GM04504 (cell line): ENCODE measurements at regions not wholly inside any gene's neighbourhood (a gene's known extent, or its start where the extent isn't known, plus 50 kb on each side); places are given as distances from the start of the nearest gene placed in this dataset.
A peak's percentile ranks its signal among the peaks of the same experiment; 100 is the strongest.

Experiments
- DNase-seq: peaks from one replicate; pipeline ENCODE4 v3.0.0-alpha.2; 2012; ENCODE audit warnings: low read depth

DNA sequence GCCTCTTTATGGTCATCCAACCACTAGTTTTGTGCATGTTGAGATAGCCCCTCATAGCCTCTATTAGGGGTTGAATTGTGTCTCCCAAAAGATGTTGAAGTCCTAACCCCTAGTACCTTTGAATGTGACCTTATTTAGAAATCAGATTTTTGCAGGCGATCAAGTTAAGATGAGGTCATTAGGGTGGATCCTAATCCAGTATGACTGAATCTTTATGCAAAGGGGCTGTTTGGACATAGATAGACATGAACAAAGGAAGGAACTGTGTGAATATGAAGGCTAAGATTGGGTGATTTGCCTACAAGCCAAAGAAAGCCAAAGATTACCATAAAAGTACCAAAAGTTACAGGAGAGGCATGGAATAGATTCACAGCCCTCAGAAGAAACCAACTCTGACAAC, 209.6 kb downstream of the NUAK1 start:
- DNase-seq: no peak

- no peak for DNase-seq
Measured at GRCh38 chr12:105930557-105931503, 207.9 kb downstream of the NUAK1 start.

DNA sequence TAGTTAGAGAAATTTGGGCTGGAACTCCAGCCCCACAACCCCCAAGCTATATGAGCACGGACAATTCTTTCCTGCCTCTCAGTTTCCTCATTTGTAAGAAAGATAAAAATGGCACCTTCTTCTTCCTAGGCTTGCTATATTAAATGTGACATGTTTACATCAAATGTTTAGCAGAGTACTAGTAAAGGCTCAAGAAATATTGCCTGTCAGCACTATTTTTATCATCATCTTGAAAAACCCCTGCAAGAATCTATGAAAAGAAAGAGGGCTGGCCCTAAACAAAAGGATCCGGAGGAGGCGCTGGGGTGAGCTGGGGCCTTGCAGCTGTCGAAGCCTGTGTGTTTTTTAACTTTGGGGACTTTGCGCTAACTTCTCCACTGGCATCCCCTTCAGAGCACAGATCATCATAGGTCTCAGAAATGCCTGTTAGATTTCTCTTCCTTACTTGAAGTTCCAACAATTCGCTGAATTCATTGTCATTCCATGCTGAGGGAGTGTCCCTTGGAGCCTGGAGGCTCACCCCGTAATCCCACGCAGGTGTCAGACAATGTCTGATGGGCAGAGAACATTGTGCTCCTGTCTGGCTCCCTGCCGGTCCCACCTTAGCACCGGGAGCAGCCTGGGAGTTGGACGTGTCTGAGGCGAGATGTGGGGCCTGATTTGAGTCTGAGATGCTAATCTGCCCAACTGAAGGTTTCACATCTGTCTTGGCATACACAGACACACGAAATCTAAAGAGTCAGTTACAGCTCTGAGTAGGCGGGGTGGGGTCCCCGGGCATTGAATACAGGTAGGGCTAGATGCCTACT, 206.8 kb downstream of the NUAK1 start:
- no peak for DNase-seq

DNA sequence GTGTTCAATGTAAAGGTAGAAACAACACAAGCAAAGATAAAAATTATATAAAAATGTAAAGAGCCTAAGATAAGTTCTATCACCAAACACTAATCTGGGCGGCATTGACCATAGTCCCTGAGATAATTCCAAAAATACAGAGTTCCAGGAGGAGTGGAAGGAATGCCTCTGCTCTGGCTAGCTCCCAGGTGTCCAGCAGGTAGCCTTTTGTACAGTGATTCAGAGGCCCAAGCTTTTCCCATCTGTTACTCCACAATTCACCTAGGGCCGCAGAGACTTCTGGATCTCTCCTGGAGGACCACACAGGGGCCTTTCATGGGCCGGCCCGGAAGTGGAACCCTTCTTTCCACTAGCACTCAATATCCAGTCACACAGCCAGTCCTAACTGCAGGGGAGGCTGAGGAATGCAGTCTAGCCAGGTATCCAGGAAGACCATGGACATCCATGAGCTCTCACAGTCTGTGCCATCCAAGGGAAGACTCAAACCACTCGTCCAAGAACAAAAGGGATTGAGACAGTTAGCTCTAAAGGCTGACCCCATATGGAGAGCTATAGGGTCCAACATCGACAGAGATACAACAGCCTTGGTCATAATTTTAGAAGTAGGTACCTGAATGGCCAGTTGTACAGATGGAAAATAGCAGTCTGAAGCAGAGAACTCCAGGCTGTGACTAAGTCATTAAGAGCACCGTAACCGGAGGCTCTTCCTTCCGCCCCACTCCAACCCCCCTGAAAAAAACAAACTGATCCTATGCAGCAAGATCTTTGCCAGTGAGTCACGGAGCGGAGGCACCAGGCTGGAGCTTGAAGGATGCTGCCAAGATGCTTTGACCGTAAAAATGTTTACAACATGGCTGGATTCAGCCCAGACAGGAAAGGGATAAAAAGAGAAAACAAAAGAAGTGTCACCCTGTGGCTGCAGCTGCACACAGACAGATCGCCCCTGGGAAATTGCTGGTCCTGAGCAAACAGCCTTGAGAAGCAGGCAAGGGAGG, 204.8 kb downstream of the NUAK1 start:
- peak; percentile 98 for DNase-seq

GRCh38 chr12:105935106-105935505, 203.6 kb downstream of the NUAK1 start:
- no peak for DNase-seq

DNA sequence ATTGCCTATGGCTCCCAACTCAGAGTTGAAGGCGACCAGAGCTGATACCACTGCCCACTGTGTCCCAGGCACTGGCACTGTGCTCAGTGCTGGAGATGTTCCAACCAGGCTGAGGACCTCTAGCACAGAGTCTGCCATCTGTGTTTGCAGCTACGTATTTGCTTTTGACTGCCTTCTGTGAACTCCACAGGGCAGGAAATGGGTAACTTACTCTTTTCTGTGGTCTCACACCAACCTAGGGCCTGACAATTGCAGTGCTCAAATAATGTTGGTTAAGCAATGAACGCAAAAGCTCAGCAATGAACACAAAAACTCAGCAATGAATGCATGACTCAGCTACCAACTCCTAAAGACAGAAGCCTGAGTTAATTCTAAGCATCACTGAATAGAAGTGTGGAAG, 202.8 kb downstream of the NUAK1 start:
- peak; percentile 21 for DNase-seq

DNA sequence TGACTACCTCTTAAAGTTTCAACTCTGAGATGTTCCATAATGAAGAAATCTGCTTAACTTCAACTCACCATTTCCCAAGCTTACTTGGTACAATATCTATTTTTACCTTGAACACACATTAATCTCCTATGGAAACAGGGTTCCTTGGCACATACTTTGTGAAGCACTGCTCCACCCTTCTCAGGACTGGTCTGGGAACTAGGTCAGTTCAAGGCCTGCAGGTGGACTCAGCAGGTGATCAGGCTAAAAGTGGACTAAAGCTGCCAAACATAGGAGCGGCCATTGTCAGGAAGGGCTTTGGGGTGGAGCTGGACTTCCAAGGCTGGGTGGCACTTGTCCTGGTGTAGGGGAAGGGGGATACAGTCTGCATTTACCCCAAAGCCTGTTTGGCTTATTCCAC, 202.3 kb downstream of the NUAK1 start:
- DNase-seq: no peak

- DNase-seq: no peak
Measured at GRCh38 chr12:105937009-105937408, 201.7 kb downstream of the NUAK1 start.

DNA sequence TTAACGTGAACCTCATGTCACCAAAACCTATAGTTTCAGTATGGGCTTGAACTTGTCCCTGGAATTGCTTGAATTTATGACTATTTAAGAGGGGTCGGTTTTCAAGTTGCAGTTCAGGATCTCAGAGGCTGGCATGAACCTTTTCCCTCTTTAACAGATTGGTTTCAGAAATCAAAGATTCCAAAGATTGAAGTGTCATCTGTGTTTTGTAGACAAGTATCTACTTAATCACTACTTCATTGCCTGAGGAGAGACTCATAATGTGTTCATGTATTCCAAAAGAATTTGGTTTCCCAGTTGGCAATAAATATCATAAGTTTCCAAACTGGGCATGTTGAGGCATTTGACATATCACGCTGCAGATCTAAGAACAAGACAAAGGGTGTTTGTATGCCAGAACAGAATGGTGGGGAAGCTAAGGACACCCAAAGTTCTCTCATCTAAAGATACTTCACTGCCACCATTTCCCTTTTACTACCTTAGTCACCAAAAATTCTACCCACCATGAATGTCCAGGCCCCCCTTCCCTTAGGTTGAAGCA, 199.5 kb downstream of the NUAK1 start:
- no peak for DNase-seq

GRCh38 chr12:105942281-105942680, 196.5 kb downstream of the NUAK1 start:
- DNase-seq: no peak

DNA sequence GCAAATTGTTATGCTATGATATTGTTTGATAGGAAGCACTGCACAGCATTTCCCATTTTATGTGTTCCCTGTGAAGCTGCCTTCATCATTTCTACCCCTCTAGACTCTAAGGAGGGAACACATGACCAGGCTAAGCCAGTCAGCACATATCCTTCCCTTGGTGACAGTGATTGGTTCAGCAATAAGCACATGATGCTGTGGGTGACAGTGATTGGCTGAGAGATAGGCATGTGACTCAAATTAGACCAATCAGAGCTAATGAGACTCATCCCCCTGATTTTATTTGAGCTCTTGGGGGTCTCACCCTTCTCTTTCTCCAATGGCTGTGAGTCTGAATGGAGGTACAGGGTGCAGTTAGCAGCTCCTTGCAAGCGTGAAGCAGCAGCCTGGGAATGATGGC, 195.2 kb downstream of the NUAK1 start:
- DNase-seq: no peak

DNA sequence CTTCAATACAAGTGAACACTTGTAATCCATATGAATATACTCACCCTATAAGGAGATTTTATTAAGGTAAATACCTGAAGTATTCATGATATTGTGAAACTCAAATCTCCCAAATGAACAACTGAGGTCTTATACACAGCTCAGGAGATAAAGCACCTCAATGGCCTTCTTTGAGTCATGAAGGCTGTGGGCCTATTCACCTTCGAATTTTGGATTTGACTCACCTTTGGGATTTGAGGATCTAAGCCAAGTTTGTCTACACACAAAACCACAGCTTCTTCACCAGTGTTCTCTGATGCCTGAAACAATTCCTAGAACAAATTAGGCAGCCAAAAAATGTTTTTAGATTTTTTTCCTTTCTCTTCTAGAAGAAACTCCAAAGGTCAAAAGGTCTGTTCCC, 194.1 kb downstream of the NUAK1 start:
- DNase-seq: no peak

DNA sequence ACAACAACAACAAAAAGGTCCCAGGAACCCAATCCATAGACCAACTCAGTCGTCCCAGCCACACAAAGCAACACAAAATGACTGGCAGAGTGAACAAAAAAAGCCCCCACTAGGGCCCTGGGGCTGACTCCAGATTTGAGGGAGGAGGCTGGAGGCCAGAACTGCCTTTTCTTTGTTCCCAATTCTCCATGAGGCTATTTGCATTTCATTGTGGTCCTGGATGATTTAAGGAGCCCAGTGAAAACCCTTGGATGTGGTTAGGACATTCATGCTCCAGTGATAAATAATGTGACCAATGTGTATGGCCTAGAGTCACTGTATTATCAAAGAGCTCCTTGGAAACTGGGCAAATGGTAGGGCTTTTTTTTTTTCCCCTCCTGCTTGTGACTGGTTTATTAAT, 192.9 kb downstream of the NUAK1 start:
- DNase-seq: no peak

- DNase-seq: no peak
Measured at GRCh38 chr12:105946493-105946901, 192.3 kb downstream of the NUAK1 start.

DNA sequence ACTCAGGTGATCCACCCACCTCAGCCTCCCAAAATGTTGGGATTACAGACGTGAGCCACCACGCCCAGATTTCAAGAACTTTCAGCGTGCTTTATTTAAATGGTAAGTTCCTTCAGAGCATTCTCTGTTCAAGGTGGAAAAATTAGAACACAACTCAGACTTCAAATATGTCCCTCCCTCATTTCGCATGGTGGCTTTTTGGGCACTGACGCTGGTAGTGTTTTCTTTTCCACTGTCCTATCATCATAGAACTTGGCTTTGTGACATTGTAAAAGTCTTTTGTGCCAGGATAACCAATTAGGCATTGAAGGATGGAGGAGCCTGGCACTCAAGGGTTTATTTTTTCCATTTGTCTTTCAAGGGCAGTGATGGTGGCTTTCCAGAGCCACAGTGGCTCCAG, 190.8 kb downstream of the NUAK1 start:
- DNase-seq: no peak

DNA sequence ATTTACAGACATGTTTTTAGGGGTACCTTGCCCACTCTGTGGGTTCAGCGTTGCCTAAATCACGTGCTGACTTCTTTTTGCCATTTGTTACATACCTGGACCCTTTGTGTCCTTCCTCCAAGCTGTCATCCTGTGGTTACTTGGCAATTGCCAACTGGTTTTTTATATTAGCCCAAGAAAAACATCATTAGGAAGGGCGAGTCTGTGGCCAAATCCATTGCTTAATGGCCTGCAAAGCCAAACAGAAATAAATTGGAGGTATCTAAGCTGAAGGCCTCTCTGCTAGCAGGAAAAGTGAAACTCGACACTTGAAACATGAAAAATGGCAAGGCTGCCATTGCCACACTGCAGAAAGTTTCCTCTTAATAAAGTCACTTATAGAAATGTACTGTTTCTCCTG, 190.4 kb downstream of the NUAK1 start:
- DNase-seq: peak; percentile 14

- DNase-seq: no peak
Measured at GRCh38 chr12:105949391-105949790, 189.4 kb downstream of the NUAK1 start.

DNA sequence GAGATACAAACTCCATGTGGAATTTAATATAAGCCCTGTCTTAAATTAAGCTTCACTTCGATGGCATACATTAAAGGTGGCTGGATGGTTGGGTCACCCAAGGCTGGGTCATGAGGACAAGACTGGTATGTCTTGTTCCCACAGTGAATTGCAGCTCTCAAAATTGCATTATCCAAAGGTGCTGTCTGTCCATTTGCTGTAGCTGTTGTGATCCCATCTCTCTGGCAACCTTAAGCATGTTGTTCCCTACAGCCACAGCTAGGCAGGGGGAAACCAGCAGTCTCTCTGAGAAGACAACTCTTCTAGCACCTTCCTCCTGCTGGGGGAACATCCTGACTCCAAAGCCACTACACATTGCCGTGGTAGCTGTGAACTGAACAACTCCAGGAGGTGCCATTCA, 187.0 kb downstream of the NUAK1 start:
- no peak for DNase-seq

GRCh38 chr12:105954951-105955931, 183.5 kb downstream of the NUAK1 start:
- DNase-seq: no peak

DNA sequence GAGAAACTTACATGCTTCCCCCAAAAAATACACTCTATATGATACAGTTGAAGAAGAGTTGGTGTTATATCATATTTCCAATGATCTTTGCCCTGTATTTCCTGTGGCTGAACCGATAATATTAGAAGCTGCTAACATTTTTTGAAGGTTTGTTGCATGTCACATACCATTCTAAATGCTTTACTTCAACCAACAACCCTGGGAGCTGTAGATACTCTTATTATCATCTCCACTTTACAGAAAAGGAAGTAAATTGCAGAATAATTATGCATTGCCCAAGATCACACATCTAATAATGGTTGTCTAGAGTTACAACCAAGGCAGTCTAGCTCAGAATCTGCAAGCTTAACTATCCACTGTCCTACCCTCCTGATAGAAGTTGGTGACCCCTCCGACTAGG, 182.8 kb downstream of the NUAK1 start:
- no peak for DNase-seq
